NCI-H2107 (cell line): ENCODE measurements at regions not wholly inside any gene's neighbourhood (a gene's known extent, or its start where the extent isn't known, plus 50 kb on each side); places are given as distances from the start of the nearest gene placed in this dataset.

Experiments used
- DNase-seq: peaks from one replicate; lab custom pipeline; 2025; lab: John Stamatoyannopoulos, UW

DNA sequence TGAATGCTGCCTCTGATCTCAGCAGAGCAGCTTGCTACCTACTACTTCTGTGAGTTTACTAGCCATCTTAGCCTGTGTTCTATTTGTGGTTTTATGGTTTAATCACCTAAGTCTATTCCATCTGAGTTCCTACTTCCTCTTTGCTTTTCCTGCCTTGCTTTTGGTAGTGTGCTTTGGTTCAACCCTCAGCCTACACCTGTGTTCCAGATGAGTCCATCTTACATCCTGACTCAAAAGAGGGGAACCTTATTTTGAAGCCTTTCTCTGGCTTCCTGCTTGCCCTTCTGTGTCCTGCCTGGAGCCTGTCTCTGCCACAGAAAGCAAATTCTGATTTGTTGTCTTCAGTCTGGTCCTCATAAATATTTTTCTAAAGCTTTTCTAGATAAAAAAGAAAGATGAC is 530.3 kb upstream of the MEX3C start:
- DNase-seq = no peak

DNA sequence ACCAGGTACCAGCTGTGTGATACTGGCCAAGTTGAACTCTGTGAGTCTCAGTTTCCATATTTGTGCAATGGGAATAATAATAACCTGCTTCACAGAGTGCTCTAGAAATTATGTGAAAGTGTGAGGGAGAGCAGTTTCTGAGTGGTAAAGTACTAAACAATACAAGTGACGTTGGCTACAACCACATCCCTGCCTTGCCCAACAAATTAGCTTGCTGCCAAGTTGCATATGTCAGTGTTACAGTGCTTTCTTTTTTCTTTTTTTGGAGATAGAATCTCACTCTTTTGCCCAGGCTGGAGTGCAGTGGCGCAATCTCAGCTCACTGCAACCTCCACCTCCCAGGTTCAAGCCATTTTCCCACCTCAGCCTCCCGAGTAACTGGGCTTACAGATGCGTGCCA is 533.6 kb upstream of the MEX3C start:
- DNase-seq = no peak

- DNase-seq = no peak
These were observed 537.1 kb upstream of the MEX3C start for GRCh38 chr18:51734576-51734975.

DNA sequence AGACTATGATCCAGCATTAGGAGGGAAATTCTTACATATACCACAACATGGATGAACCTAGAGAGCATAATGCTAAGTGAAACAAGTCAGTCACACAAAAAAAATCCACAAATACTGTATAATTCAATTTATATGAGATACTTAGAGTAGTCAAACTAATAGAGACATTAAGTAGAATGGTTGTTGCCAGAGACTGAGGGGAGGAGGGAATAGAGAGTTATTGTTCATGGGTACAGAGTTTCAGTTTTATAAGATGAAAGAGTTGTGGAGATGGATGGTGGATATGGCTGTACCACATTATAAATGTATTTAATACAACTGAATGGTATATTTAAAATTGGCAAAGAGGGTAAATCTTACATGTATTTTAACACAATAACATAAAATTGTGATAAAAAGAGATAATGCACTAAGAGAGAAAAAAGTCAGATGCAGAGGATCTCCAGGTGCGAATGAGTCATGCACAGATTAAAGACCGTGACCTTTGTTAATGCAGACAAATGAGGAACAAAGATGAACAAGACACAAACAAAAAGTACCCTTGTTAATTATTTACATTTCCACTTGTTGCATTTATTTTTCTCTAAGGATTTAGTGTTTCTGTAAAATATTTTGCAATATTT is 541.7 kb upstream of the MEX3C start:
- DNase-seq = no peak

- DNase-seq = no peak
These were observed 554.4 kb upstream of the MEX3C start for GRCh38 chr18:51751901-51752300.

DNA sequence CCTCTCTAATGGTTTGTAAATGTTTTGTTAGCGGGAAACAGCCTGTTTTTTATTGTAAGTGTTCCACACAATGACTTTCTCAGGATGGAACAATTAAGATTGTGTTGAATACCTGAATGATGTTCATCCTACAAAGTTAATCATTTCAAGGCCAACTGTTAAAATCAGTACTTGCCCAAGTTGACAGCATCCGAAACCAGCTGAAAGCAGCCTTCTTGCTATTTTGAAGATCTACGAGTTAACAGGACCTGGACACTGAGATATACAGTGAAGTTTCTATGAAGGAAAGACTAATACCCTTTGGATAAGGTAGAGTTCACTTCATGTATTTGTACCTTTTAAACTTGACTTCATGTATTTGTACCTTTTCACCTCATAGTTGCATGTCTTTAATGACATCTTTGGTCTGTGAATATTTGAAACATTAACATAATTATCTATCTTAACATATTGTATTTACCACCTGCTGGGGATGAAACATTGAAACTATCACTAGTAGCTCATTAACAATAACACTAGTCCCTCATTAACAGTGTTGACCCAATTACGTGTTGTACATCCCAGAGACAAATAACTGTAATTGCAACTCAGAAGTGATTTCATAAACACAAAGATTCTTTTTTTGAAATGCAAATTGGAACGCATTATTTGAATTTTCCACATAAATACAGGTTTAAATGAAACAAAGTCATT is 556.0 kb upstream of the MEX3C start:
- no peak for DNase-seq

GRCh38 chr18:51754566-51754965 is 557.1 kb upstream of the MEX3C start:
- no peak for DNase-seq

DNA sequence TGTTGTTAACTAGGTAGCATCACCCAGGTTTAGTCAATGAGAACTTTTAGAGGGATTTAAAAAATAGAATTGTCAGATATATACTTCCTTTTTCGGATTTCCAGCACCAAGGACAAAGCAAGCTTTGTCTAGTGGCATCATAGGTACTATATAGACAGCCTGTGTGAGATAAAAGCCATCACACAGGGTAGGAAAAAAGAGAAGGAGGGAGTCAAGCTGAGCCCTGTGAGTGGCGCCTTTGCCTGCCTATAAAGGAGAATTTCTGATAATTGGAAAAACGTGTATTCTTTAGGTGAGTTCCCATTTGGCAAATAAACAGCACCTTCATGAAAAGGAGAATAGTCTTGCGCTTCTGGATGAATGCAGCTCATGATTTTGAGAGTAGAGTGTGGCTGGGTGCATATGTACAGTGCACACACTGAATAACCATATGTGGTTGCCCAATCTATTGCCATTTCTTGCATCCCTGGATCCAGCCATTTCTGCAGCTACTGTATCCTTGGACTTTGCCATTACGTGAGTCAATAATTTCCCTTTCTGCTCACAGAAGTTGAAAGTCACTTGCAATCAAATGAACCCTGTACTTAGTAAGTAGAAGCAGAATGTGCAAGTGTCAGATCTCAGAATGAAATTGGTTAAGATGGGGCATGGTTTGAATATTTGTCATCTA is 559.9 kb upstream of the MEX3C start:
- DNase-seq = no peak

DNA sequence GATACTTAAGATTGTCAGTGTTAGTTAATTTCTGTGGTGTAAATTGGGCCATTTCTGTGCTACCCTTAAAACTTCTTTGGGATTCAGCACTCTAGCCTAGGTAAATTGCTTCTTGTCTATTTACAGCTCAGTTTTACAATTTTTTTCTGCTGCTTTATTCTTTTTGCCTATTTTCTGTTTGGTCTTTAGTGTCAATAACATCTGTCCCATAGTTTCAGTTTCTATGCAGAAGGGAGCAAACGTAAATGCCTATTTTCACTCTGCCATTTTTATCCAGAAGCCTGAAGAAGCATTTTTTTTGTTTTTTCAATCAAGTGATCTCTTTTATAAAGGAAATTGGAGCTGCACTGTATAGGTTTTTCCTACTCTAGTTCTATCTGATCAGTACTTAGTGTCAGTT is 564.9 kb upstream of the MEX3C start:
- no peak for DNase-seq

DNA sequence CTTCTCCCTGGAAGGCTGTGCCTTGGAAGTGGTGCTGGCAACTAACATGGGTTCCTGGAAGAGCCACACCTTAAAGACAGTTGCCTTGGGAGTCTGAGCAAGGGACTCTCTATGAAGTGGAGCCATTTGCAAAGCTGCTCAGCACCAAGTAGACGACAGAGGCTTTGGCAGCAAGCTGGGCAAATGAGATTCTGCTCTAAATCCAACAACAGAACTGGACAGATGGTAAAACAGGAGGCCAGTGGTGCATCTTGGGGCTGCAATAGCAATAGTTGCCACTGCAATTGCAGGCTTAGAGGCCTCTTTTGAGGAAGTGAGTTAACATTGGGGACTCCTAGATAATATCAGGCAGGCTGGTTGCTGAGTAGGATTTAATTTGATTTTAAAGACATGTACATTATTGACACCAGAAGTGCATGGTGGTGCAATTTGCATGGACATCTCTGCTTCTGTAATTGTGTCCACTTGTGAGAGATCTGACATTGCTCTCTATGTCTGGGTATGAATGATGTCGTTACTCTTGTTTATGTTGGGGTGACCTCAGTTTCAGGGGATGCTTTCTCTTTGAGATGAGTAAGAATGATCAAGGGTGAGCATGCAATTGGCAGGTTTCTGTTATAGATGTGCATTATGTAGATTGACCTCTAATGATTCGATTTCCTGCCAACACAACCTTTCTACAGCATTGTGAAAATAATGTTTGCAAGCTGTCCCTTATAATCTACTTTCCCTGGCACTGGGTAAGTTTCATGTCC is 568.3 kb upstream of the MEX3C start:
- no peak for DNase-seq

- DNase-seq = no peak
These were observed 569.8 kb upstream of the MEX3C start for GRCh38 chr18:51767293-51767692.

DNA sequence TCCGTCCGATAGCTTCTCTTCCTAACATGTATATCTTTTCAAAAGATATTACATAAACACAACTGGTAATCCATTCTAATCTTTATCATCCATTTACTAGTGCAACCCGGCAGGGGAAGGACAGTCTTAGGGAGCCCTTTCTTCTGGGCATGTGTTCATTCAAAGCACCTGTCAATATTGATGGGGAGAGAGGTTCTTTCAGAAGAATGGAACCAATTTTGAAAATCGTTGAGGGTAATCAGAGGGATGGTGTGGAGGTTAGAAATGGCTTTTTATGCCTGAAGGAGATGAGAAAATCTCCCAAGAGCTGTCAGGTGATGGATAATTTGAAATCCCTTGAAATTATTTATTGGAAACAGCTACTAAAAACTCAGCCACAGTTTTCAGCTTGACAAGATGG is 561.9 kb upstream of the DCC start:
- no peak for DNase-seq

GRCh38 chr18:51789871-51790270 is 550.1 kb upstream of the DCC start:
- no peak for DNase-seq

DNA sequence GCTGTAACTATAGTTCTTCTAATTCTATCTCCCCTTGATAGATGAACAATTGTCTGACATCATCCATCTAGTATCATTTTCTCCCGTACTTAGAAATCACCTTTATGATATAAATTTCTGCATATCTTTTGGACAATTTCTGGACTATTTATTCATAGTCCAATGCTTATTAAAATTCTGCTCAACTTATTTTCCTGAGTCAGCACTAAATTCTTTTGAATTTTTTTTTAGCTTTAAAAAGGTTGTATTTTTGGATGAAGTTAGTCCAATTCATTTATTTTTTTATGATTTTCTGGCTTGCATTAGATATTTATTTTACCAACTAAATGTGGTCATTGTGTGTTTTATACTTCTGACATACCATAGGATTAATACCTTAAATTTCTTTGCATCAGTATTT is 538.5 kb upstream of the DCC start:
- DNase-seq = no peak

- no peak for DNase-seq
These were observed 537.2 kb upstream of the DCC start for GRCh38 chr18:51802569-51803428.

DNA sequence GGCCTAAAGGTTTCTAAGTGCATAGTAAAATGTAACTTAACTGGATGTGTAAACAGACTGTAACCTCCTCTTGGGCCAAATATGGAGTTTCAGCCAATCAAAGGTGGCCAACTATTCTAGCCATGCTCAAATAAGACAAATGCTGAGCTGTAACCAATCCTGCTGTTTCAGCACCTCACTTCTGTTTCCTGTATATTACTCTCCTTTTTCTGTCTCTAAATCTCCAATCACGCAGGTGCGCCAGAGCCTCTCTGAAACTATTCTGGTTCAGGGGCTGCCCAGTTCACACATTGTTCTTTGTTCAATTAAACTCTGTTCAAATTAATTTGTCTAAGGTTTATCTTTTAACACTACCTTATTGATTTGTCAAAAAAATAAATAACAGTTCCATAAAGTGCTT is 532.7 kb upstream of the DCC start:
- no peak for DNase-seq

DNA sequence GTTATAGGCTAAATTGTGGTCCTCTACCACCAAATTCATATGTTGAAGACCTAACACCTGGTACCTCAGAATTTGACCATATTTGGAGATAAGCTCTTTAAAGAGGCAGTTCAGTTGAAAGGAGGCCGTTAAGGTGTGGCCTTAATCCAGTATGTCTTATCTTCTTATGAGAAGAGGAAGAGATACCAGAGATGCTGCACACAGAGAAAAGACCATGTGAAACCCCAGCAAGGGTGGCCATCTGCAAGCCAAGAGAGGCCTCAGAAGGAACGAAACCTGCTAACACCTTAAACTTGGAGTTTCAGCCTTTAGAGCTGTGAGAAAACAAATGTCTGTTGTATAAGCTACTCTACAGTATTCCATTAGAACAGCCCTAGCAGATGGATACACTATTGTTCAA is 528.1 kb upstream of the DCC start:
- no peak for DNase-seq

- DNase-seq = no peak
These were observed 526.3 kb upstream of the DCC start for GRCh38 chr18:51813740-51814139.

- no peak for DNase-seq
These were observed 518.4 kb upstream of the DCC start for GRCh38 chr18:51821610-51822009.

DNA sequence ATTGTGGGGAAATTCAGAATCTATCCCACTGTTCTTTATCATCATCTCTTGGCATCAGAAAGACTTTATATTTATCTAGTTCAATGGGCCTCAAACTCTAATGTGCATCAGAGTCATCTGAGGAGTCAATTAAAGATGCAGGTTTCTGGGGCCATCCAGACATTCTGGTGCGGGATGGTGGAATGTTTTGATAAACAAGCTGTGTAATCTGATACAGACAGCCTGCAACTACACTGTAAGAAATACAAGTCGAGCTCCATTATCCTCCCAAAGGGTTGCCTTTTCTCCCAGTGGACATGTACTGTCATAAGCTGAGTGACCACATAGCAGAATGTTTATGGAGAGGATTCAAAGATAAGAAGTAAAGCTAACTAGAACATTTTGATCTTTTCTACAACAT is 515.3 kb upstream of the DCC start:
- no peak for DNase-seq

- no peak for DNase-seq
These were observed 506.1 kb upstream of the DCC start for GRCh38 chr18:51833850-51834249.

- DNase-seq = no peak
These were observed 491.3 kb upstream of the DCC start for GRCh38 chr18:51848702-51849101.
